Loucy (cell line): ENCODE measurements at regions not wholly inside any gene's neighbourhood (a gene's known extent, or its start where the extent isn't known, plus 50 kb on each side); places are given as distances from the start of the nearest gene placed in this dataset.

Experiments used
- H2AFZ ChIP-seq: fragments of 200-600 bp; sonication (generic); 2 replicates; pipeline ENCODE4 v1.6.0; 2016; ENCODE audit warnings: antibody characterized with exemption, mild to moderate bottlenecking, low read length, moderate library complexity
- H3F3A ChIP-seq: fragments of 200-600 bp; 2 replicates; pipeline ENCODE4 v1.6.0; 2016; ENCODE audit warnings: antibody characterized with exemption, low read depth, mild to moderate bottlenecking
- H3K27me3 ChIP-seq: fragments of 200-600 bp; sonication (generic); 2 replicates; pipeline ENCODE4 v1.6.1; 2014; ENCODE audit warnings: low read length, mild to moderate bottlenecking; ENCODE audit not compliant: insufficient read depth, poor library complexity, severe bottlenecking
- H3K36me3 ChIP-seq: fragments of 200-600 bp; sonication (generic); 2 replicates; pipeline ENCODE4 v1.6.1; 2016; ENCODE audit warnings: low read length; ENCODE audit not compliant: insufficient read depth
- H3K4me1 ChIP-seq: fragments of 200-600 bp; sonication (generic); 2 replicates; pipeline ENCODE4 v1.5.1; 2014; ENCODE audit warnings: low read length, mild to moderate bottlenecking; ENCODE audit not compliant: insufficient read depth, poor library complexity, severe bottlenecking
- H3K4me2 ChIP-seq: fragments of 200-600 bp; sonication (generic); 2 replicates; pipeline ENCODE4 v1.6.0; 2014; ENCODE audit warnings: antibody characterized with exemption, low read length, low read depth, mild to moderate bottlenecking; ENCODE audit not compliant: poor library complexity, severe bottlenecking
- H3K4me3 ChIP-seq: fragments of 200-600 bp; sonication (generic); 2 replicates; pipeline ENCODE4 v1.5.1; 2014; ENCODE audit warnings: low read length, mild to moderate bottlenecking, mixed read lengths; ENCODE audit not compliant: poor library complexity, severe bottlenecking
- H3K79me2 ChIP-seq: fragments of 200-600 bp; sonication (generic); 2 replicates; pipeline ENCODE4 v1.6.1; 2014; ENCODE audit warnings: low read length; ENCODE audit not compliant: insufficient read depth
- H3K9ac ChIP-seq: fragments of 200-600 bp; sonication (generic); 2 replicates; pipeline ENCODE4 v1.6.0; 2014; ENCODE audit warnings: mild to moderate bottlenecking, low read depth, low read length, moderate library complexity; ENCODE audit not compliant: poor library complexity, severe bottlenecking
- H3K9me2 ChIP-seq: fragments of 200-600 bp; sonication (generic); replicated peaks from 2 replicates; pipeline ENCODE4 v1.6.1; 2016; ENCODE audit warnings: low read depth, low read length, mixed read lengths
- H3K9me3 ChIP-seq: fragments of 200-600 bp; sonication (generic); 2 replicates; pipeline ENCODE4 v1.6.1; 2014; ENCODE audit warnings: mild to moderate bottlenecking, antibody characterized with exemption, low read length, low read depth; ENCODE audit not compliant: insufficient read depth
- H4K20me1 ChIP-seq: fragments of 200-600 bp; sonication (generic); 2 replicates; pipeline ENCODE4 v1.6.0; 2014; ENCODE audit warnings: antibody characterized with exemption, low read length, mild to moderate bottlenecking; ENCODE audit not compliant: insufficient read depth, poor library complexity, severe bottlenecking
- CTCF ChIP-seq: fragments of 200-600 bp; sonication (generic); conservative IDR thresholded peaks from 2 replicates; pipeline ENCODE4 v1.5.1; 2014; ENCODE audit warnings: mild to moderate bottlenecking, antibody characterized with exemption, low read length
- EZH2phosphoT487 ChIP-seq: fragments of 200-600 bp; IDR thresholded peaks from 2 replicates; pipeline ENCODE4 v1.6.1; 2018; ENCODE audit warnings: antibody characterized with exemption, mild to moderate bottlenecking, moderate library complexity, borderline replicate concordance

GRCh38 chr1:191142748-191143147 is 665.1 kb upstream of the BRINP3 start:
- TF ChIP-seq EZH2phosphoT487, result no peak
- no peak for TF ChIP-seq CTCF
- H2AFZ ChIP-seq, result no peak overlapping the region
- no peaks in the 10 kb centered on the region for H3K79me2 ChIP-seq
- no peak overlapping the region for H3K9ac ChIP-seq
- no peak overlapping the region for H3K4me2 ChIP-seq
- no peaks in the 10 kb centered on the region for H3K27me3 ChIP-seq
- H3K4me3 ChIP-seq, result no peak overlapping the region
- no peaks in the 10 kb centered on the region for H3K4me1 ChIP-seq
- no peaks in the 10 kb centered on the region for H3K36me3 ChIP-seq
- no peaks in the 10 kb centered on the region for H3F3A ChIP-seq
- no peaks in the 10 kb centered on the region for H4K20me1 ChIP-seq
- no peaks in the 10 kb centered on the region for H3K9me2 ChIP-seq
- H3K9me3 ChIP-seq, result no peaks in the 10 kb centered on the region

GRCh38 chr1:191145834-191146233 is 668.2 kb upstream of the BRINP3 start:
- H3K79me2 ChIP-seq, result no peaks in the 10 kb centered on the region
- no peak overlapping the region for H2AFZ ChIP-seq
- no peaks in the 10 kb centered on the region for H3K4me1 ChIP-seq
- no peaks in the 10 kb centered on the region for H3F3A ChIP-seq
- H3K27me3 ChIP-seq, result no peaks in the 10 kb centered on the region
- no peaks in the 10 kb centered on the region for H4K20me1 ChIP-seq
- H3K4me2 ChIP-seq, result no peak overlapping the region
- no peaks in the 10 kb centered on the region for H3K9me2 ChIP-seq
- no peak overlapping the region for H3K4me3 ChIP-seq
- H3K9me3 ChIP-seq, result no peaks in the 10 kb centered on the region
- H3K9ac ChIP-seq, result no peak overlapping the region
- no peak for TF ChIP-seq EZH2phosphoT487
- H3K36me3 ChIP-seq, result no peaks in the 10 kb centered on the region

GRCh38 chr1:191151321-191151807 is 673.7 kb upstream of the BRINP3 start:
- no peaks in the 10 kb centered on the region for H3K9me2 ChIP-seq
- H3K4me3 ChIP-seq, result no peak overlapping the region
- H3K27me3 ChIP-seq, result no peaks in the 10 kb centered on the region
- H4K20me1 ChIP-seq, result no peaks in the 10 kb centered on the region
- H3K4me2 ChIP-seq, result no peak overlapping the region
- H3K9me3 ChIP-seq, result no peaks in the 10 kb centered on the region
- H3K9ac ChIP-seq, result no peak overlapping the region
- H3K4me1 ChIP-seq, result no peaks in the 10 kb centered on the region
- H3K36me3 ChIP-seq, result no peaks in the 10 kb centered on the region
- TF ChIP-seq EZH2phosphoT487 (no peak), CTCF (no peak)
- H3K79me2 ChIP-seq, result no peaks in the 10 kb centered on the region
- no peak overlapping the region for H2AFZ ChIP-seq
- H3F3A ChIP-seq, result no peaks in the 10 kb centered on the region

- H3K36me3 ChIP-seq, result no peaks in the 10 kb centered on the region
- no peak overlapping the region for H3K9ac ChIP-seq
- no peaks in the 10 kb centered on the region for H3K27me3 ChIP-seq
- no peaks in the 10 kb centered on the region for H3K79me2 ChIP-seq
- H2AFZ ChIP-seq, result no peak overlapping the region
- no peak overlapping the region for H3K4me2 ChIP-seq
- no peaks in the 10 kb centered on the region for H3K9me3 ChIP-seq
- H3K9me2 ChIP-seq, result no peaks in the 10 kb centered on the region
- TF ChIP-seq EZH2phosphoT487 (no peak), CTCF (no peak)
- H3F3A ChIP-seq, result no peaks in the 10 kb centered on the region
- no peak overlapping the region for H3K4me3 ChIP-seq
- no peaks in the 10 kb centered on the region for H4K20me1 ChIP-seq
- no peaks in the 10 kb centered on the region for H3K4me1 ChIP-seq
These were observed 675.1 kb upstream of the BRINP3 start for GRCh38 chr1:191152776-191153175.
